Immature natural killer cell (primary cell): ENCODE measurements at regions not wholly inside any gene's neighbourhood (a gene's known extent, or its start where the extent isn't known, plus 50 kb on each side); places are given as distances from the start of the nearest gene placed in this dataset.
"Not testable (repeated sequence)": the region's sequence is repeated elsewhere in the genome, so short reads cannot be mapped to it uniquely, and the experiment has no call there.

Source experiments
- DNase-seq, 3 donors: peaks; one replicate each; pipeline ENCODE4 v3.0.0; 2022; ENCODE audit warnings: mixed read lengths in 1 of 3
- H3K27ac Mint-ChIP-seq, 6 donors: one replicate each; pipeline ENCODE4 v1.8.0; 2020; ENCODE audit warnings: mixed read lengths in 6 of 6, mild to moderate bottlenecking in 5 of 6, inconsistent platforms in 4 of 6, moderate library complexity in 3 of 6
- H3K27me3 Mint-ChIP-seq, 3 donors: one replicate each; pipeline ENCODE4 v1.8.0; 2020 to 2021; ENCODE audit warnings: low read depth in 3 of 3, mild to moderate bottlenecking in 3 of 3, mixed read lengths in 3 of 3, moderate library complexity in 3 of 3, inconsistent platforms in 1 of 3
- H3K36me3 Mint-ChIP-seq, 3 donors: one replicate each; pipeline ENCODE4 v1.8.0; 2020; ENCODE audit warnings: mixed read lengths in 3 of 3, inconsistent platforms in 2 of 3, mild to moderate bottlenecking in 2 of 3
- H3K4me1 Mint-ChIP-seq, 2 donors: one replicate each; pipeline ENCODE4 v1.8.0; 2020; ENCODE audit warnings: inconsistent platforms in 2 of 2, mild to moderate bottlenecking in 2 of 2, mixed read lengths in 2 of 2, moderate library complexity in 1 of 2
- H3K4me3 Mint-ChIP-seq, 5 donors: one replicate each; pipeline ENCODE4 v1.8.0; 2020; ENCODE audit warnings: mild to moderate bottlenecking in 5 of 5, mixed read lengths in 5 of 5, inconsistent platforms in 3 of 5, moderate library complexity in 3 of 5
- H3K9me3 Mint-ChIP-seq, 6 donors: one replicate each; pipeline ENCODE4 v1.8.0; 2020; ENCODE audit warnings: mild to moderate bottlenecking in 6 of 6, mixed read lengths in 6 of 6, inconsistent platforms in 4 of 6, moderate library complexity in 3 of 6

GRCh38 chr5:176042020-176042658 lies 74.0 kb upstream of the THOC3 start:
- H3K27me3 Mint-ChIP-seq, H3K4me1 Mint-ChIP-seq, H3K36me3 Mint-ChIP-seq, H3K4me3 Mint-ChIP-seq, DNase-seq, H3K27ac Mint-ChIP-seq, H3K9me3 Mint-ChIP-seq: not testable (repeated sequence)

DNA sequence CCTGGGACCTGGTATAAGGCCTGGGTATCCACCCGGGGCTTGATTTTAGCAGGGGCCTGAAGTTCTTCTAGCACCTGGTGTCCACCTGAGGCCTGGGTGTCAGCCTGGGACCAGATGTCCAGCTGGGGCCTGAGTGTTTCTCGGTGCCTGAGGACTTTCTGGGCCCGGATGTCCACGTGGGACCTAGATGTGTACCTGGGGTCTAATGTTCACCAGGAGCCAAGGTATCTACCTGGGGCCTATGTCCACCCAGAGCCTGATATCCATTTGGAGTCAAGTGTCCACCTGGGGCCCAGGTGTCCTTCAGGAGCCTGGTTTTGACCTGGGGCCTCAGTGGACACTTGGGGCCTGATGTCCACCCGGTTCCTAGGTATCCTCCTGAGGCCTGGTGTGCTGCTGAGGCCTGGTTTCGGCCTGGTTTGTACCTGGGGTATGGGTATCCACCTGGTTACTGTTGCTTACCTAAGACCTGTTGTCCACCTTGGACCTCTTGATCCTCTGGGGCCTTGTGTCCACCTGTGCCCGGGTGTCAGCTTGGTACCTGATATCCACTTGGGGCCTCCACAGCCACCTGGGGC lies 75.2 kb upstream of the THOC3 start:
- not testable (repeated sequence) for H3K27ac Mint-ChIP-seq, H3K4me3 Mint-ChIP-seq, H3K4me1 Mint-ChIP-seq, H3K9me3 Mint-ChIP-seq, DNase-seq, H3K36me3 Mint-ChIP-seq, H3K27me3 Mint-ChIP-seq

DNA sequence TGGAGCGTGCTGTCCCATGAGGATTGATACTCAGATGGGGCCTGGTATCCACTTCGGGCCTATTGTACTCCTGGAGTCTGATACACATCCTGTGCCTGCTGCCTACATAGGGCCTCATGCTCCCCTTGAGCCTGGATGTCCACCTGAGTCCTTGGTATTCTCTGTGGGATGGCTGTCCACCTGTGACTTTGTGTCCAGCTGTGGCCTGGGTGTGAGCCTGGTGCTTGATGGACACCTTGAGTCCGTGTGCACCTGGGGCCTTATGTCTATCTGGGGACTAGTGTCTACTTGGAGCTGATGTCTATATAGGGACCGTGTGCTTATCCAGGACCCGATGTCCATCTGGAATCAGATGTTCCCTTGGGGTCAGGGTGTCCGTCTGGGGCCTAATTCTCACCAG lies 75.9 kb upstream of the THOC3 start:
- not testable (repeated sequence) for H3K4me1 Mint-ChIP-seq, DNase-seq, H3K27ac Mint-ChIP-seq

GRCh38 chr5:176044431-176044830 lies 76.3 kb upstream of the THOC3 start:
- not testable (repeated sequence) for H3K27ac Mint-ChIP-seq, H3K27me3 Mint-ChIP-seq, H3K4me1 Mint-ChIP-seq, H3K36me3 Mint-ChIP-seq, H3K9me3 Mint-ChIP-seq, H3K4me3 Mint-ChIP-seq, DNase-seq

More for the DNA sequence above, 75.9 kb upstream of the THOC3 start:
- H3K4me3 Mint-ChIP-seq, H3K36me3 Mint-ChIP-seq, H3K27me3 Mint-ChIP-seq, H3K9me3 Mint-ChIP-seq: not testable (repeated sequence)

GRCh38 chr5:176045442-176045841 lies 77.3 kb upstream of the THOC3 start:
- not testable (repeated sequence) for DNase-seq, H3K36me3 Mint-ChIP-seq, H3K4me1 Mint-ChIP-seq, H3K4me3 Mint-ChIP-seq, H3K27me3 Mint-ChIP-seq, H3K9me3 Mint-ChIP-seq, H3K27ac Mint-ChIP-seq

GRCh38 chr5:176048671-176049070 lies 80.6 kb upstream of the THOC3 start:
- not testable (repeated sequence) for H3K9me3 Mint-ChIP-seq, H3K4me1 Mint-ChIP-seq, H3K27ac Mint-ChIP-seq, H3K27me3 Mint-ChIP-seq, DNase-seq, H3K4me3 Mint-ChIP-seq, H3K36me3 Mint-ChIP-seq

DNA sequence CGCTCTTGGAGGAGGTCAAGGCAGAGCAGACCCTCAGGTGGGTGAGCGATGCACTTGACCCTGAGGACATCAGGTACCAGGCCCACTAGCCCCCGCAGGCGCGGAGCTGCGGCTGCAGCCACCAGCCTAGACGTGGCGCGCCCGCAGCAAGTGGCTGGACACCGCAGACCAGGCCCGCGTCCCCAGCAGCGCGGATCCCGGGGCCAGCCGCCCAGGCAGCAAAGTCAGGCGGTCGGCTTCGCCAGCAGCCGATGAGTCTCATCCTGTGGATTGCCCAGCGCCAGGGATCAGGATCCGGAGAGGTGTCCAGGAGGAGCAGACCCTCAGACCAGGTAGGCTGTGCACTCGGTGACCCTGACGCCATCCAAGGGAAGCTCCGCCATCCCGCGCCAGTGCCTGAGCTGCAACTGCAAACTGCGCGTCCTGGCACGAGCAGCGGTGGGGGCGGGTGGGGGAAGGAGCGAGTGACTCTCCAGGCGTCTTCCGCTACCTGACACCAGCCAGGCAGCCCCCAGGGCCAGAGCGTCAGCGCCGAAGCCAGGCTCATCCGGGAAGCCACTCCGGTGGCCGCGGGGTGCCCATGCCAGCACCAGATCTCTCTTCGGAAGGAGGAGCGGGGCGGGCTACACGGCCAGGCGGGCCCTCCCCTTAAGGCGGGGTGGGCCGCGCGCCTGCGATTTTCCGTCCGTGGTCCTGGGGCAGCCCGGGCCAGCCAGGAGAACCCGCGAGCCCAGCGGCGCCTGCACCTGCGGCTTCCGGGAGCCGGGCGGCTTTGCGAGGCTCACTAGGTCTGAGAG lies 92.6 kb upstream of the THOC3 start:
- not testable (repeated sequence) for H3K36me3 Mint-ChIP-seq, H3K4me3 Mint-ChIP-seq

DNA sequence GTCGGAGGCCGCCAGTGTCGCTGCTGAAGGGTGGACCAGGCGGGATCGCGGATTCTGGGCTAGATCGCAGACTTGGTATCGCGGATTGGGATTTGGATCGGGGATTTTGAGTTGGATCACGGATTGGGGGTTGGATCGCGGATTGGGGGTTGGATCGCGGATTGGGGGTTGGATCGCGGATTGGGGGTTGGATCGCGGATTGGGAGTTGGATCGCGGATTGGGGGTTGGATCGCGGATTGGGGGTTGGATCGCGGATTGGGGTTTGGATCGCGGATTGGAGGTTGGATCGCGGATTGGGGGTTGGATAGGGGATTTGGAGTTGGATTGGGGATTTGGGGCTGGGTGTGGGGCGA lies 93.1 kb upstream of the THOC3 start:
- not testable (repeated sequence) for H3K27ac Mint-ChIP-seq, H3K27me3 Mint-ChIP-seq, H3K36me3 Mint-ChIP-seq, DNase-seq, H3K4me3 Mint-ChIP-seq, H3K9me3 Mint-ChIP-seq, H3K4me1 Mint-ChIP-seq

More for the DNA sequence above, 92.6 kb upstream of the THOC3 start:
- not testable (repeated sequence) for H3K4me1 Mint-ChIP-seq, H3K9me3 Mint-ChIP-seq, H3K27me3 Mint-ChIP-seq, DNase-seq, H3K27ac Mint-ChIP-seq

- not testable (repeated sequence) for H3K27me3 Mint-ChIP-seq, H3K27ac Mint-ChIP-seq, H3K36me3 Mint-ChIP-seq, DNase-seq, H3K4me1 Mint-ChIP-seq, H3K4me3 Mint-ChIP-seq, H3K9me3 Mint-ChIP-seq
Observed at GRCh38 chr5:176061660-176062059, 93.5 kb upstream of the THOC3 start.

- H3K27me3 Mint-ChIP-seq, H3K36me3 Mint-ChIP-seq, H3K27ac Mint-ChIP-seq, H3K4me3 Mint-ChIP-seq, DNase-seq, H3K9me3 Mint-ChIP-seq, H3K4me1 Mint-ChIP-seq: not testable (repeated sequence)
Observed at GRCh38 chr5:176066262-176066945, 98.3 kb upstream of the THOC3 start.

DNA sequence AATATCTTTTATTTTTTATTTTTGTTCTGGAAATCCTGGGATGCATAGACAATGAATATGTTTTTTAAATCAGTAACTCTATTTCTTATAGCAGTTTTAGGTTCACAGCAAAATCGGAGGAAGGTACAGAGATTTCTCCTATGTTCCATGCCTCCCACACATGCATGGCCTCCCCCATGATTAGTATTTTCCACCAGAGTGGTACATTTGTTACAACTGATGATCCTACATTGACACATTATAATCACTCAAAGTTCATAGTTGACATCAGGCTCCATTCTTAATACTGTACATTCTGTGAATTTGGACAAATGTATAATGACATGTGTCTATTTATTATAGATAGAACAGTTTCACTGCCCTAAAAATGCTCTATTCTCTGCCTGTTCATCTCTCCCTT lies 99.0 kb upstream of the THOC3 start:
- H3K9me3 Mint-ChIP-seq, H3K36me3 Mint-ChIP-seq, H3K27me3 Mint-ChIP-seq, H3K4me1 Mint-ChIP-seq, H3K27ac Mint-ChIP-seq, DNase-seq, H3K4me3 Mint-ChIP-seq: not testable (repeated sequence)

GRCh38 chr5:176067948-176068347 lies 99.8 kb upstream of the THOC3 start:
- H3K27ac Mint-ChIP-seq, H3K4me1 Mint-ChIP-seq, H3K9me3 Mint-ChIP-seq, H3K4me3 Mint-ChIP-seq, H3K27me3 Mint-ChIP-seq, H3K36me3 Mint-ChIP-seq, DNase-seq: not testable (repeated sequence)

DNA sequence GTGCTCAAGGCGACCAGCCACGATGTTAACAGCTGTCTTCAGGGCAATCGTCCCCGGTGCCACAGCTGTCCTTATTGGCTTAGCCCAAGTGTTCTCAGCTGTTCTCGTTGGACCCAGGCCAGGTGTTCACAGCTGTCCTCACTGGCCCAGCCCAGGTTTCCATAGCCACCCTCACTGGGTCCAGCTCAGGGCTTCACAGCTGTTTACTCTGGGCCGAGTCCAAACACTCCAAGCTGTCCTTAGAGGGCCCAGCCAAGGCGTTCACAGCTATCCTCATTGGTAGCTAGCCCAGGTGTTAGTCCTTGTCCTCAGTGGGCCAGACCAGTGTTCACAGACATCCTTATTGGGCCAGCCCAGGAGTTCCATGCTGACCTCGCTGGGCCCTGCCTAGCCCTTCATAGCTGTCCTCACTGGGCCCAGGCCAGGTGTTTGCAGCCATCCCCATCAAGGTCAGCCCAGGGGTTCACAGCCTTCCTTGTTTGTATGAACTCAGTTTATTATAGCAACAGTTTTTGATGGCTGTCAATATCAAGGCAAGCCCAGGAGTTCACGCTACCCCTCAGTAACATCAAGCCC lies 106.0 kb upstream of the THOC3 start:
- not testable (repeated sequence) for H3K4me1 Mint-ChIP-seq, H3K27ac Mint-ChIP-seq, DNase-seq, H3K4me3 Mint-ChIP-seq, H3K36me3 Mint-ChIP-seq, H3K27me3 Mint-ChIP-seq, H3K9me3 Mint-ChIP-seq

GRCh38 chr5:176083717-176084116 lies 115.6 kb upstream of the THOC3 start:
- not testable (repeated sequence) for H3K27ac Mint-ChIP-seq, H3K9me3 Mint-ChIP-seq, H3K4me3 Mint-ChIP-seq, H3K27me3 Mint-ChIP-seq, H3K36me3 Mint-ChIP-seq, DNase-seq, H3K4me1 Mint-ChIP-seq
